Body of pancreas (tissue), 4 donors: ENCODE measurements at regions not wholly inside any gene's neighbourhood (a gene's known extent, or its start where the extent isn't known, plus 50 kb on each side); places are given as distances from the start of the nearest gene placed in this dataset.

ENCODE experiments used
- CTCF ChIP-seq, 7 experiments: fragments of 450-650 bp in 4 of 7; fragments of 200-600 bp in 3 of 7; sonication (generic) in 3 of 7; IDR thresholded peaks; one replicate each; pipeline ENCODE4 v1.5.1; 2016 to 2019; ENCODE audit warnings: antibody characterized with exemption in 7 of 7
- POLR2A ChIP-seq, 3 donors: fragments of 450-650 bp; IDR thresholded peaks; one replicate each; pipeline ENCODE4 v1.6.1; 2016; ENCODE audit warnings: antibody characterized with exemption in 3 of 3, mild to moderate bottlenecking in 2 of 3

DNA sequence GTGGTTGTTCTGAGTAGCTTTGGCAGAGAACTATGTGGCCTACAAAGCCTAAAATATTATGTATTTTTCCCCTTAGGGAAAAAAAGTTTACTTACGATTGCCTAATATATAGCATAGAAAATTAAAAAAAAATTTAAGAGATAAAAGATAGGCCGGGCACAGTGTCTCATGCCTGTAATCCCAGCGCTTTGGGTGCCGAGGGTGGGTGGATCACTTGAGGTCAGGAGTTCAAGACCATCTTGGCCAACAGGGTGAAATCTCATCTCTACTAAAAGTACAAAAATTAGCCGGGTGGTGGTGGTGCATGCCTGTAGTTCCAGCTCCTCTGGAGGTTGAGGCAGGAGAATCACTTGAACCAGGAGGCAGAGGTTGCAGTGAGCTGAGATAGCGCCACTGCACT is 439.2 kb upstream of the KLF6 start:
- TF ChIP-seq POLR2A (IDR thresholded peaks at IDR 0.05) = no peak
- no peak for TF ChIP-seq CTCF (IDR thresholded peaks at IDR 0.05)
